ENCODE measurements at regions not wholly inside any gene's neighbourhood (a gene's known extent, or its start where the extent isn't known, plus 50 kb on each side); places are given as distances from the start of the nearest gene placed in this dataset.

- peak in 1 of 2 experiments; percentile 1 for DNase-seq
These were observed 50.7 kb upstream of the PAIP2B start for GRCh38 chr2:71277536-71278103.

GRCh38 chr2:71277147-71277475, 50.2 kb upstream of the PAIP2B start:
- DNase-seq, result no peak

GRCh38 chr2:71276311-71277146, 49.6 kb upstream of the PAIP2B start:
- peak; percentile 77 to 82 for DNase-seq
